Endothelial cell of umbilical vein (primary cell): ENCODE measurements at regions not wholly inside any gene's neighbourhood (a gene's known extent, or its start where the extent isn't known, plus 50 kb on each side); places are given as distances from the start of the nearest gene placed in this dataset.

ENCODE experiments used
- BruUV-seq: library from RNA; stranded (reverse); fragments of 400-500 nt; replicated peaks from 2 replicates; lab custom pipeline; 2021; lab: Mats Ljungman, UMichigan
- CTCF ChIA-PET: fragments of 300-600, 350-600 bp; sonication (Branson Sonifier 250); formaldehyde crosslinking; loops from one replicate; lab custom pipeline; 2021; ENCODE audit warnings: antibody characterized with exemption, inconsistent platforms; lab: Charles Lee
- POLR2A ChIA-PET: fragments of 300-600, 350-600 bp; sonication (Branson Sonifier 250); formaldehyde crosslinking; loops from one replicate; lab custom pipeline; 2021; ENCODE audit warnings: antibody characterized with exemption, inconsistent platforms; lab: Charles Lee
- DNase-seq: peaks from one replicate; pipeline ENCODE4 v3.0.0-alpha.2; 2011; ENCODE audit warnings: low read depth, low spot score
- FAIRE-seq: peaks from 2 replicates; lab custom pipeline; 2011; peaks lifted over from hg19 to GRCh38; lab: Jason Lieb, UNC
- H2AFZ ChIP-seq: 2 replicates; pipeline ENCODE4 v1.6.0; 2012; ENCODE audit warnings: low read depth, low read length, control low read depth, inconsistent platforms
- H3K27ac ChIP-seq: 2 replicates; pipeline ENCODE4 v1.5.1; 2011; ENCODE audit warnings: low read depth, mild to moderate bottlenecking, control low read depth, low read length, moderate library complexity; ENCODE audit not compliant: insufficient read depth
- H3K27me3 ChIP-seq, 2 experiments: 2 replicates each; pipeline versions ENCODE4 v1.6.0 to v1.6.1; 2011; ENCODE audit warnings: low read length in 2 of 2, mixed read lengths in 1 of 2; ENCODE audit not compliant: control insufficient read depth in 2 of 2, insufficient read depth in 2 of 2
- H3K36me3 ChIP-seq, 2 experiments: 2 replicates in 1 of 2; 3 replicates in 1 of 2; pipeline ENCODE4 v1.5.1; 2011; ENCODE audit warnings: low read length in 2 of 2, mild to moderate bottlenecking in 1 of 2, moderate library complexity in 1 of 2; ENCODE audit not compliant: control insufficient read depth in 2 of 2, insufficient read depth in 2 of 2; ENCODE audit errors: extremely low read depth in 1 of 2
- H3K4me1 ChIP-seq: 3 replicates; pipeline ENCODE4 v1.5.1; 2011; ENCODE audit warnings: mild to moderate bottlenecking, low read length; ENCODE audit not compliant: control insufficient read depth, insufficient read depth; ENCODE audit errors: extremely low read depth
- H3K4me2 ChIP-seq: 2 replicates; pipeline ENCODE4 v1.6.1; 2011; ENCODE audit warnings: low read length, control low read depth, mixed read lengths; ENCODE audit not compliant: insufficient read depth
- H3K4me3 ChIP-seq, 3 experiments: fragments of 200-600 bp in 1 of 3; sonication (generic), shearing (Covaris generic) in 1 of 3; replicated peaks in 1 of 3; 2 replicates each; pipeline ENCODE4 v1.5.1; 2011 to 2016; ENCODE audit warnings: control low read depth in 3 of 3, low read length in 3 of 3, mild to moderate bottlenecking in 2 of 3, inconsistent platforms in 1 of 3, low read depth in 1 of 3, moderate library complexity in 1 of 3; ENCODE audit not compliant: insufficient read depth in 1 of 3
- H3K79me2 ChIP-seq: 2 replicates; pipeline ENCODE4 v1.6.0; 2012; ENCODE audit warnings: low read length, inconsistent platforms; ENCODE audit not compliant: control insufficient read depth, insufficient read depth
- H3K9ac ChIP-seq: replicated peaks from 2 replicates; pipeline ENCODE3; 2011; ENCODE audit warnings: low read length, control low read depth; ENCODE audit not compliant: insufficient read depth; ENCODE audit errors: extremely low read depth
- H3K9me1 ChIP-seq: replicated peaks from 3 replicates; pipeline ENCODE4 v1.6.0; 2011; ENCODE audit warnings: mild to moderate bottlenecking, low read length; ENCODE audit not compliant: control insufficient read depth, insufficient read depth; ENCODE audit errors: extremely low read depth
- H3K9me3 ChIP-seq: replicated peaks from 2 replicates; pipeline ENCODE4 v1.5.1; 2012; ENCODE audit warnings: low read length, inconsistent platforms; ENCODE audit not compliant: control insufficient read depth, insufficient read depth
- H4K20me1 ChIP-seq: replicated peaks from 2 replicates; pipeline ENCODE3; 2011; ENCODE audit warnings: mild to moderate bottlenecking, low read length; ENCODE audit not compliant: control insufficient read depth, insufficient read depth; ENCODE audit errors: extremely low read depth
- EZH2 ChIP-seq: IDR thresholded peaks from 2 replicates; pipeline ENCODE4 v1.6.1; 2012; ENCODE audit warnings: borderline replicate concordance, low read depth, mild to moderate bottlenecking, moderate library complexity, low read length, inconsistent platforms; ENCODE audit not compliant: severe bottlenecking
- FOS ChIP-seq: IDR thresholded peaks from 2 replicates; pipeline ENCODE4 v1.6.1; 2011; ENCODE audit warnings: mild to moderate bottlenecking, low read length, moderate library complexity, borderline replicate concordance; ENCODE audit not compliant: insufficient read depth
- JUN ChIP-seq: IDR thresholded peaks from 2 replicates; pipeline ENCODE4 v1.6.1; 2011; ENCODE audit warnings: borderline replicate concordance, low read depth; ENCODE audit not compliant: insufficient read length, insufficient read depth
- MYC ChIP-seq: IDR thresholded peaks from one replicate; pipeline ENCODE4 v1.6.1; 2011; ENCODE audit warnings: mild to moderate bottlenecking, low read depth, low read length
- dilution Hi-C: fragments of 300-500 bp; cut with MboI; formaldehyde crosslinking; loops from one replicate; pipeline ENCODE4 v1.15.0; 2019; ENCODE audit warnings: low sequenced_read_pairs; ENCODE audit not compliant: extremely low pct_ligation_motif_present
- intact Hi-C: fragments of 100-400 bp; cut with micrococcal nuclease; formaldehyde crosslinking; loops from one replicate; pipeline ENCODE4 v1.10.0; 2022
- TF ChIP-seq, protein P1 (sequence below), 2 donors: IDR thresholded peaks; 1 replicate in 1 of 2; 2 replicates in 1 of 2; pipeline ENCODE4 v1.5.1; 2011; ENCODE audit warnings: low read length in 2 of 2, mild to moderate bottlenecking in 2 of 2, moderate library complexity in 2 of 2, control low read depth in 1 of 2, inconsistent platforms in 1 of 2, low read depth in 1 of 2; ENCODE audit not compliant: insufficient read depth in 1 of 2; ENCODE audit errors: extremely low read depth in 1 of 2
- TF ChIP-seq, protein P2 (sequence below): IDR thresholded peaks from 2 replicates; pipeline ENCODE4 v1.6.1; 2011; ENCODE audit not compliant: insufficient read depth, insufficient read length

DNA sequence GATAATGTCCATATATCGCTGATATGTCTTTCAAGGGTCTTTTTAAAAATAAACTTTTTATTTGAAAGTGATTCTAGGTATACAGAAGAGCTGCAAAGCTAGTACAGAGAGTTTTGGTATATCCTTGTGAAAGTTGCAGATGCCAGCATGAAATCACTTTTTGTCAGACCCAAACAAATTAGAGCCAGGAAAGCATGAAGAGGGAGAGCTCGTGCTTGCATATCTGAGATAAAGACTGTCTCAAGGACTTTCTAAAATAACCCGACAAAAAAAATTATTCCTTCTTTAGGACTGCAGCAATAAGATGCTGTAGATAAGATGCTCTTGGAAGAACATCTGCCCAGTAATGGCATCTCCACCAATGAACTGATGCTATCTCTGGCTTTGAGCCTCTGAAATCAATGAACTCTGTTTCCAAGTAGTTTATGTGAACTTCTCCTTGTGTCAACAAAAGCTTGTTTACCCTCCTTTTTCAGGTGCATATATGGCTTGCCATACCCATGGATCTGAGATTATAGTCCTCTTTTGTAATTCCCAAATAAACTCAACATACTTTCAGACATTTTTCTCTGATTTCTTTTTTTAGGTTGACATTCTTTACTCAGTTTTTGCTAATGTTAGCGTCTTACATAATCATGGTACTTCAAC lies 774.6 kb upstream of the FAM98A start:
- no peak overlapping the region for H2AFZ ChIP-seq
- H3K9ac ChIP-seq: no peak overlapping the region
- TF ChIP-seq, protein P1, sequence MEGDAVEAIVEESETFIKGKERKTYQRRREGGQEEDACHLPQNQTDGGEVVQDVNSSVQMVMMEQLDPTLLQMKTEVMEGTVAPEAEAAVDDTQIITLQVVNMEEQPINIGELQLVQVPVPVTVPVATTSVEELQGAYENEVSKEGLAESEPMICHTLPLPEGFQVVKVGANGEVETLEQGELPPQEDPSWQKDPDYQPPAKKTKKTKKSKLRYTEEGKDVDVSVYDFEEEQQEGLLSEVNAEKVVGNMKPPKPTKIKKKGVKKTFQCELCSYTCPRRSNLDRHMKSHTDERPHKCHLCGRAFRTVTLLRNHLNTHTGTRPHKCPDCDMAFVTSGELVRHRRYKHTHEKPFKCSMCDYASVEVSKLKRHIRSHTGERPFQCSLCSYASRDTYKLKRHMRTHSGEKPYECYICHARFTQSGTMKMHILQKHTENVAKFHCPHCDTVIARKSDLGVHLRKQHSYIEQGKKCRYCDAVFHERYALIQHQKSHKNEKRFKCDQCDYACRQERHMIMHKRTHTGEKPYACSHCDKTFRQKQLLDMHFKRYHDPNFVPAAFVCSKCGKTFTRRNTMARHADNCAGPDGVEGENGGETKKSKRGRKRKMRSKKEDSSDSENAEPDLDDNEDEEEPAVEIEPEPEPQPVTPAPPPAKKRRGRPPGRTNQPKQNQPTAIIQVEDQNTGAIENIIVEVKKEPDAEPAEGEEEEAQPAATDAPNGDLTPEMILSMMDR (IDR thresholded peaks at IDR 0.05; ENCODE audit: extremely low read depth in 1 of 2, insufficient read depth in 1 of 2, low read depth in 1 of 2, low read length in 2 of 2): no peak
- TF ChIP-seq JUN (no peak), FOS (no peak), EZH2 (no peak), MYC (no peak)
- TF ChIP-seq, protein P2, sequence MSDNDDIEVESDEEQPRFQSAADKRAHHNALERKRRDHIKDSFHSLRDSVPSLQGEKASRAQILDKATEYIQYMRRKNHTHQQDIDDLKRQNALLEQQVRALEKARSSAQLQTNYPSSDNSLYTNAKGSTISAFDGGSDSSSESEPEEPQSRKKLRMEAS: no peak
- no peaks in the 10 kb centered on the region for H3K36me3 ChIP-seq
- no peaks in the 10 kb centered on the region for H3K79me2 ChIP-seq
- BruUV-seq: no TSS peak
- dilution Hi-C loops: no loop called here
- intact Hi-C loops: no loop called here
- DNase-seq (no peak), FAIRE-seq (no peak)
- H3K9me3 ChIP-seq: no peaks in the 10 kb centered on the region
- H4K20me1 ChIP-seq: no peaks in the 10 kb centered on the region
- ChIA-PET POLR2A (no interaction called here), CTCF (no interaction called here)
- no peaks in the 10 kb centered on the region for H3K4me1 ChIP-seq
- no peak overlapping the region for H3K4me3 ChIP-seq
- no peak overlapping the region for H3K27ac ChIP-seq
- H3K27me3 ChIP-seq: no peaks in the 10 kb centered on the region
- H3K4me2 ChIP-seq: no peak overlapping the region
- no peaks in the 10 kb centered on the region for H3K9me1 ChIP-seq
